GM20000 (cell line): ENCODE measurements at regions not wholly inside any gene's neighbourhood (a gene's known extent, or its start where the extent isn't known, plus 50 kb on each side); places are given as distances from the start of the nearest gene placed in this dataset.

Experiments used
- DNase-seq: peaks from one replicate; pipeline ENCODE4 v3.0.0; 2012; ENCODE audit warnings: low spot score
- TF ChIP-seq, protein P1 (sequence below): IDR thresholded peaks from 2 replicates; pipeline ENCODE4 v1.5.1; 2012; ENCODE audit warnings: mild to moderate bottlenecking, control low read depth; ENCODE audit errors: extremely low read depth, missing control alignments

DNA sequence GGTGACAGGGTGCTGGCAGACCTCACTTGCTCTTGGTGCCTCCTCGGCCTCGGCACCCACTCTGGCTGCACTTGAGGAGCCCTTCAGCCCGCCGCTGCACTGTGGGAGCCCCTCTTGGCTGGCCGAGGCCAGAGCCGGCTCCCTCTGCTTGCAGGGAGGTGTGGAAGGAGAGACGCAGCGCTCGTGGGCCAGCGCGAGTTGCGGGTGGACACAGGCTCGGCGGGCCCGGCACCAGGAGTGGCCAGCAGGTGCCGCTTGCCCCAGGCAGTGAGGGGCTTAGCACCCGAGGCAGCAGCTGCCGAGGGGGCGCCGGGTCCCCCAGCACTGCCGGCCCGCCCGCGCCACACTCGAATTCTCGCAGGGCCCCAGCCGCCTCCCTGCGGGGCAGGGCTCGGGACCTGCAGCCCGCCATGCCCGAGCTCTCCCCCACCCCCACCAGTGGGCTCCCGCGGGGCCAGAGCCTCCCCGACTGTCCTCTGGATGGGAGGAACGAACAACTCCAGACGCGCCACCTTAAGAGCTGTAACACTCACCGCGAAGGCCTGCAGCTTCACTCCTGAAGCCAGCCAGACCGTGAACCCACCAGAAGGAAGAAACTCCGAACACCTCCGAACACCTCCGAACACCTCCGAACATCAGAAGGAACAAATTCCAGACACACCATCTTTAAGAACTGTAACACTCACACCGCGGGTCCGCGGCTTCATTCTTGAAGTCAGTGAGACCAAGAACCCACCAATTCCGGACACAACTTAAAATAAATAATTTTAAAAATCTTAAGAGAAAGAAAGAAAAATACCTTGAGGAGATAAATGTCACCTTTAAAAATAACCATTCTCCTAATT is 311.1 kb upstream of the SLC7A11 start:
- DNase-seq, result no peak
- TF ChIP-seq, protein P1, sequence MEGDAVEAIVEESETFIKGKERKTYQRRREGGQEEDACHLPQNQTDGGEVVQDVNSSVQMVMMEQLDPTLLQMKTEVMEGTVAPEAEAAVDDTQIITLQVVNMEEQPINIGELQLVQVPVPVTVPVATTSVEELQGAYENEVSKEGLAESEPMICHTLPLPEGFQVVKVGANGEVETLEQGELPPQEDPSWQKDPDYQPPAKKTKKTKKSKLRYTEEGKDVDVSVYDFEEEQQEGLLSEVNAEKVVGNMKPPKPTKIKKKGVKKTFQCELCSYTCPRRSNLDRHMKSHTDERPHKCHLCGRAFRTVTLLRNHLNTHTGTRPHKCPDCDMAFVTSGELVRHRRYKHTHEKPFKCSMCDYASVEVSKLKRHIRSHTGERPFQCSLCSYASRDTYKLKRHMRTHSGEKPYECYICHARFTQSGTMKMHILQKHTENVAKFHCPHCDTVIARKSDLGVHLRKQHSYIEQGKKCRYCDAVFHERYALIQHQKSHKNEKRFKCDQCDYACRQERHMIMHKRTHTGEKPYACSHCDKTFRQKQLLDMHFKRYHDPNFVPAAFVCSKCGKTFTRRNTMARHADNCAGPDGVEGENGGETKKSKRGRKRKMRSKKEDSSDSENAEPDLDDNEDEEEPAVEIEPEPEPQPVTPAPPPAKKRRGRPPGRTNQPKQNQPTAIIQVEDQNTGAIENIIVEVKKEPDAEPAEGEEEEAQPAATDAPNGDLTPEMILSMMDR, result no peak

DNA sequence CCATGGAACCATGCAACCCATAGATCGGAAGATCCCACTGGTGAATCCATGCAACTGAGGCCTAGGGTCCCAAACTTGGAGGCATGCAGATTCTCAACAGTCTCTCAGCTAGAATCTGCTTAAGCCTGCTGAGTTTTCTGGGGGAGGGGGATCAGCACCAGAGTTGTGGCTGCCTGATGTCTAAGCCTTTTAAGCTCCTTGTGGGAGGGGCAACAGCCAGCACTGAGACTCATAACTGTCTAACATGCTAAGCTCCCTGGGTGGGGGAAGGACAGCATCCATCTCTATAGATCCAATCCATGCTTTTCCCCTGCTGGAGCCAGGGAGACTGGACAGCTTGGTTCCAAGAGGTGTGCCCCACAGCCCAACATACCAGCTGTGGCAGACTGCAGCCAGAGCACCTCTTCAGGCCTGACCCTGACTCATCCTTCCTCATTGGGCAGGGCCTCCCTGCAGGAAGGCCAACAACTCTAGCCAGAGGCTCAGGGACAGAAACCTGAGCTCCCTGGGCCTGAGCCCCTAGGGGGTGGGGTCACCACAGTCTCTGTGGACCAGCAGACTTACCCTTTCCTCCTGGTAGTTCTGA is 300.1 kb upstream of the SLC7A11 start:
- DNase-seq, result no peak
- TF ChIP-seq, protein P1, result no peak

DNA sequence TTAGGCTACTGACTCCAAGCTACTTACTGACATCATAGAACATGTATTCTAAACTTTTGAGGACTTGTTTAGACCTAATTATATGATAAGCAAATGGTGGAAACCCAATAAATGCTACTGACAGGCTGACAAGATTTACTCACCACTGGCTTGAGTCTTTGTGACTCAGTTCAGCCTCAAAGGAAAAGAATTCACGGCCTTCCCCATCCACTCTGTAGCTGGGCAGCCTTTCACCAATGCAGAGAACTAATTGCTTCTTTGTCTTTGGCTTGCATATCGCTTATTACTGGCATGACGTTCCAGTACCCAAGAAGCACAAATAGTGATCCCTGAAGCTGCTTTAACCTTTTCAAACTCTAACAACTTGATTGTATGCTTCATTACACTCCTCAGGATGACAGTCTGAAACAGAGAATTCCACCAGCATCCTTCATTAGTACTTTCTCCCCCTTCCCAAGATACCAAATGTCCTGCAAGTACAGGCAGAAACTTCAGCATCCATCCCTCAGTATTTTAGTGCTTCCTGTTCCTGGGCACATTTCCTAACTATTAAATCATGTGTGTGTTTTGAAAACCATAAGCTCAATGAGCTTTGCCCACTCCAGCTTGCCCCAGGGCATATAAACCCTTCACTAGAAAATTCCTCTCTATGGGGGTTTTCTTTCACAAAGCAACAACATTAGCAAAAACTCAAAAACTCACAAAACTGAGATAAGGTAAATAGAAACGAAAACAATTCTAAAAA is 298.1 kb upstream of the SLC7A11 start:
- no peak for DNase-seq
- TF ChIP-seq, protein P1, result no peak

DNA sequence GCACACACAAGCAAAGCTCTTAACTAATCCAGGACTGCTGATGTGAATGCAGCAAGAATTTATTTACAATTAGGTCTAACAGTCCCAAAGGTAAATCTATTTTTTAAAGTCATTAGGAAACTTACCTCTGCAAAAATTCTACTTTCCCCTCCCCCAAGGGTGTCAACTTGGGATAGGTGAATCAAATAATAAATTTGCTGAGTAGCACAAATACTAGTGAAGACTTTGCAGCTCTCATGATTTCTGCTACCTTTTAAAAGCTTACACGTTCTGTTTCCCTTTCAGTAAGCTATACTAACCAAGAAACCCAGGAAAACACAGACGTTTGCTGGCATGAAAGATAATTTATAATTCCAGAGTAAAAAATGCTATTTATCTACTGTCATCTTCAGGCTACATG is 296.6 kb upstream of the SLC7A11 start:
- TF ChIP-seq, protein P1, result no peak
- DNase-seq, result no peak

DNA sequence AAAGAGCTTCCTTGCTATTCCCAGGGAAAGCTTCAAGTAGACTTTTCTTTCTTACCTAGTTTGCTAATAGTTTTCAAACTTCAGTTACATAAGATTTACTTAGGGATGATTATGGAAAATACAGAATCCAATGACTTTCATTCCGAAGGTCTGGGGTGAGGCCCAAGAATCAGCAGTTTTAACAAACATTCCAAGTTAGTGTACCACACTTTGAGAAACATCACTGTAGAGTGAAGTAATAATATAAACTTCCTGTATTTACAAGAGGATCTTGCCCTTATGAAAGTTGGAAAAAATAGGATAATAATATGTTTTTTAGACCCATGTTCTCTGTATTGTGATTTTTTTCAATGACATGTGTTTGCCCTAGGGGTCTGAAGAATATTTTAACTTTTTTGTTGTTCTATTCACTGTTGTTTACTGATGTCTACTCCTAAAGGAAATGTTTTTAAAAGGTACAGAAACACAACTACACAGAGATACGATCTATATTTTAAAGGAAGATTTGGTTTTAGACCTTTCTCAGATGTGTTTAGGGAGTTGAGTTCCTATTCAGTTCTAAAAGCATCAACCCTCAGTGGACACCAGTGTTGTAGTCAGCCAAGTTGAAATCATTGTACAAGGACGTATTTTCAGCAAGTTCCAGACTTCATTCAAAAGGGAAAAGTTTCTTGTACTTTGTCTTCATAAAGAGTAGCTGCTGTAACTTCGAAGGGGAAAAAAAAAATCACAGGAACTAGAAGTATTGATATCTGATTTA is 295.8 kb upstream of the SLC7A11 start:
- TF ChIP-seq, protein P1, result no peak

DNA sequence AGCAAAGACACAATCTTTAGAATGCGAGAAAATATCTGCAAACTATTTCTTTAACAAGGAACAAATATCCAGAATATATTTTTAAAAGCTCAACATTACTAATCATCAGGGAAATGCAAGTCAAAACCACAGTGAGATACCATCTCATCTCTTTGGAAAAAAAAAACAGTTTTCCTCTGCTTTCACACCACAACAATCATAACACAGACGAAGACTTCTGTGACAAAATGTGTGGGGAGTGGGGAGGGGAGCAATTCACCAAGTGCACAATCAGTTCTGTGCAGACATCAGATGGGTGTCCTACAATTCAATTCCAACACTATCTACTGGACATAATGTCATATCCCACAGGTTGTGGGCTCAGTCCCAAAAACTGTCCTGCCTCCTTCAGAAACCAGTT is 293.2 kb upstream of the SLC7A11 start:
- TF ChIP-seq, protein P1, result no peak
- DNase-seq, result no peak

More for the DNA sequence above, 295.8 kb upstream of the SLC7A11 start:
- DNase-seq, result no peak
